BLaER1 treated with 17β-estradiol and CSF1 and Interleukin-3, amounts not matched to agents 10 nM and 100 nM (cell line): ENCODE measurements at regions not wholly inside any gene's neighbourhood (a gene's known extent, or its start where the extent isn't known, plus 50 kb on each side); places are given as distances from the start of the nearest gene placed in this dataset.
A peak's percentile ranks its signal among the peaks of the same experiment; 100 is the strongest.

Source experiments
- H3K27ac ChIP-seq, 11 experiments: shearing (Covaris generic); formaldehyde crosslinking; 2 replicates each; pipeline ENCODE4 v1.8.1; 2022
- H3K27me3 ChIP-seq, 11 experiments: shearing (Covaris generic); formaldehyde crosslinking; 2 replicates each; pipeline ENCODE4 v1.8.1; 2022
- H3K36me3 ChIP-seq, 11 experiments: shearing (Covaris generic); formaldehyde crosslinking; 2 replicates each; pipeline ENCODE4 v1.8.1; 2022
- H3K4me1 ChIP-seq, 10 experiments: shearing (Covaris generic); formaldehyde crosslinking; 2 replicates each; pipeline ENCODE4 v1.8.1; 2022
- H3K4me2 ChIP-seq, 11 experiments: shearing (Covaris generic); formaldehyde crosslinking; 2 replicates each; pipeline ENCODE4 v1.8.1; 2022
- H3K4me3 ChIP-seq, 10 experiments: shearing (Covaris generic); formaldehyde crosslinking; 2 replicates each; pipeline ENCODE4 v1.8.1; 2022
- H3K9ac ChIP-seq, 11 experiments: shearing (Covaris generic); formaldehyde crosslinking; 2 replicates each; pipeline ENCODE4 v1.8.1; 2022
- H3K9me3 ChIP-seq, 11 experiments: shearing (Covaris generic); formaldehyde crosslinking; replicated peaks in 1 of 11; 2 replicates each; pipeline ENCODE4 v1.8.1; 2022
- H4K20me1 ChIP-seq, 11 experiments: shearing (Covaris generic); formaldehyde crosslinking; 2 replicates each; pipeline ENCODE4 v1.8.1; 2022
- Cebpa-rat ChIP-seq, 11 experiments: shearing (Covaris generic); IDR thresholded peaks; 2 replicates each; pipeline ENCODE4 v1.8.1; 2022

DNA sequence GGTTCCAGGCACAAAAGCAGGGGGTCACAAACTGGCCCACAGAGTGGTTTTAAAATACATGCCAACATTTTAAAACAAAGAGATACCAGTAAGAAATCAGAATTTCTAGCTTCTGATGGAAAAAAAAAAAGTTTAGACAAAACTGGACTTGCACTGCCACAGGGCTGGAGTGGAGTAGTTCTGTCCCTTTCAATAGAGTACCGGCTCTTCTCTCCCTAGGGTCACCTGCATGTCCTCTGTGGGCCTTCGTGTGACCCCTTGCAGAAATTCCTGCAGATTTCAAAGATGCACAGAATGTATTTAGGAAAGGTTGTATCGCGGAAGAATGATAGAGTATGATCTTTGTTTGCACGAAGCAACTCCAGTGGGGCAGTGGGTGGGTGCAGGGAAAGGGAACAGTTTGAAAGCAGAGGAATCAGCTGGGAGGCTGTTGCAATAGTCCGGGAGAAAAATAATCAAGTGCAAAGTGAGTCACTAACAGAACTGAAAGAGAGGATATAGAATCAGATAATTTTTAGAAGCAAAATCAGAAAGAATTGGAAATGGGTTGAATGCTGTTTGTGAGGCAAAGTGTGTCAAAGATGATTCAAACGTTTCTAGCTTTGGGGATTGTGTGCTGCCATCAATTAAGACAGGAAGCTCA, 97.3 kb upstream of the STXBP5 start:
- Histone ChIP-seq H3K27me3 (no peaks in the 10 kb centered on the region), H4K20me1 (no peaks in the 10 kb centered on the region), H3K9ac (no peak overlapping the region), H3K9me3 (no peaks in the 10 kb centered on the region), H3K4me3 (no peak overlapping the region), H3K4me2 (peak overlapping the region in 2 of 11 experiments; percentile 34 to 54; a peak in 4 of 22 replicates), H3K36me3 (no peaks in the 10 kb centered on the region), H3K27ac (no peak overlapping the region), H3K4me1 (peaks cover 8 to 32% (median 20%) of the 10 kb centered on the region in 10 experiments; a peak in 17 of 20 replicates)
- TF ChIP-seq Cebpa-rat (IDR thresholded peaks at IDR 0.05): no peak

DNA sequence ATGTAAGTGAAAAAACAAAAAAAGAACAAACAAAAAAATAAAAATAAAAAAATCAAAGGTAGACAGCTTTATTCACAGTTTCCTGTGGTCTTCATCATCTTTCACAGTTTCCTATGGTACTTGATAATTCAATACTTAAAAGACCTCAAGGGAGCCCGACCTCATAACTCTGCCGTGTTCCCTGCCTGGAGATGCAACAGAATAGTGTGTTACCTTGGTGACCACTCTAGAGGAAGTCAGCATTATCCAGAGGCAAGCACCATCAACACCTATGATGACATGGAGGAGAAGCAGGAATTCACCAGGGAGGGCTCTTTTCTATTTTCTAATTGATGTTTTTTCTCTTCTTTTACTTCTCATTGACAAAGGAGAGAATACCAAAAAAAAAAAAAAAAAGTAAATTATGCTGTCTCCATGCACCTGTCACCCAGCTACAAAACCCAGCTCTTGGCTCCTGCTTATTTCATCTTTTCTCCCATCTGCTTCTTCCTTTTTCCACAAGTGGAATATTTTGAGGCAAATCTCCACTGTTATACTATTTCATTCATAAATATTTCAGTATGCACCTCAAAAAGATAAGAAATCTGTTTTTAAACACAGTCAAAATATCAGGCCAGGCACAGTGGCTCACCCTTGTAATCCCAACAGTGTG, 95.8 kb upstream of the STXBP5 start:
- Histone ChIP-seq H3K4me2 (no peak overlapping the region), H3K36me3 (no peaks in the 10 kb centered on the region), H3K4me3 (no peak overlapping the region)

DNA sequence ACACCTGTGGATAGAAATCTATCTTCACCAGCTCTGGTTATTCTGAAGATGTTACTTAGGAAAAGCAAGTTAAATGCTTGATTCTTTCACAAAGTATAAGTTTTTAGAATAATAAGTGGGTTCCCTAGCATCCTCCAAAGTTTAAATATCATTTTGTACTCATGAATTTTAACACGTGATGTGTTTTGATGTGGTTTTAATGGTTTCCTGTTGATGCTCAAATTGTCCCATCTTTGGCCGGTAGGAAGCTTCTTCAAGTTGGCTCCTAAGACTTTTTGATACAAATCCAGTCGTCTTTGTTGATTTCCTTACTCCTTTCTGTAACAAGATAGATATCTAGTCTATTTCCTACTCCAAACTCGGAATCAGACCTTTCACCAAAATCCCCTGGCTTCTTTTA, 94.5 kb upstream of the STXBP5 start:
- Histone ChIP-seq H3K4me3 (no peak overlapping the region), H3K9ac (no peak overlapping the region), H3K27me3 (no peaks in the 10 kb centered on the region), H4K20me1 (no peaks in the 10 kb centered on the region), H3K4me1 (peaks cover 0 to 16% (median 9%) of the 10 kb centered on the region in 10 experiments; a peak in 14 of 20 replicates), H3K4me2 (peak overlapping the region in 7 of 11 experiments; percentile 10 to 46 (median 28); a peak in 11 of 22 replicates), H3K9me3 (no peaks in the 10 kb centered on the region), H3K27ac (no peak overlapping the region), H3K36me3 (no peaks in the 10 kb centered on the region)
- no peak for TF ChIP-seq Cebpa-rat (IDR thresholded peaks at IDR 0.05)

More for the DNA sequence above, 95.8 kb upstream of the STXBP5 start:
- Histone ChIP-seq H3K9me3 (no peaks in the 10 kb centered on the region), H4K20me1 (no peaks in the 10 kb centered on the region), H3K27ac (no peak overlapping the region), H3K27me3 (no peaks in the 10 kb centered on the region), H3K4me1 (peaks cover 5 to 29% (median 16%) of the 10 kb centered on the region in 10 experiments; a peak in 17 of 20 replicates), H3K9ac (no peak overlapping the region)
- TF ChIP-seq Cebpa-rat (IDR thresholded peaks at IDR 0.05): no peak

DNA sequence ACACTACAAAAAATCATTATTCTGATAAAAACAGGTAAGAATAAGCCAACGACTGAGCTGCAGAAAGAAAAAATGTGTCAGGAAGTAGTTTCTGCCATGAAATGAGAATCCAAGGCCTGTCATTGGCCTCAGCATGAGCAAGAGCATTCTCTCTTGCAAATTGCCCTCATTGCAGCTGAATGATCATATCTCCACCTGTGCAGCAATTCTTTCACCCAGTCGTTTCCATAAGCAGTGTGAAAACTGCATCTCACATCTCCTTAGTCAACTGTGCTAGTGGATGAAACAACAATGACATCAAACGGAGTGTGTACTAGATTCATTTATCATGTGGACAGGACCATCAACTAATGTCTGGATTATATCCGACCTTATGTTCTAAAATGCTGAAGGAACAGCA, 88.2 kb upstream of the STXBP5 start:
- Histone ChIP-seq H3K4me3 (no peak overlapping the region), H3K9me3 (no peaks in the 10 kb centered on the region), H3K27ac (no peak overlapping the region), H3K4me2 (no peak overlapping the region), H4K20me1 (no peaks in the 10 kb centered on the region), H3K4me1 (no peaks in the 10 kb centered on the region), H3K27me3 (no peaks in the 10 kb centered on the region), H3K9ac (no peak overlapping the region), H3K36me3 (no peaks in the 10 kb centered on the region)
- no peak for TF ChIP-seq Cebpa-rat (IDR thresholded peaks at IDR 0.05)

DNA sequence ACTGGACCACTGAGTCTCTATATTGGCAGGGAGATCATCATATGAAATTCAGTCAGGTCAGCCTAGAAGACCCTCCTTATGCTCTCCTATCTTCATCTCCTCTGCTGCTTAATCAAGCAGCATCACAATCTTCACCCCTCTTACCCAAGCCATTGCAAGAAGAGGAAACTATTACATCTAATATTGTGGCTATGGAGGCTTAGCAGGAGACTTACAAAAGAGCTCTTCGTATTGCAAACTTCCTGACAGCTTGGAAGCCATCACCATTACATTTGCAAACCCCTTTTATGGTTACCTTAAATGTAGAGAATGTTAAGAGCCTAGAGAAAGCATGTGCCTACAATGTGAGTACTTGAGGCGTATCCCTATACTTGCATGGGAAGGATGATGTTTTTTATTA, 87.2 kb upstream of the STXBP5 start:
- H3K4me3 ChIP-seq: no peak overlapping the region
- H3K9me3 ChIP-seq: no peaks in the 10 kb centered on the region
- H4K20me1 ChIP-seq: no peaks in the 10 kb centered on the region
- no peak overlapping the region for H3K27ac ChIP-seq
- H3K36me3 ChIP-seq: no peaks in the 10 kb centered on the region
- H3K4me2 ChIP-seq: no peak overlapping the region
- no peaks in the 10 kb centered on the region for H3K27me3 ChIP-seq
- TF ChIP-seq Cebpa-rat (IDR thresholded peaks at IDR 0.05): no peak
- no peaks in the 10 kb centered on the region for H3K4me1 ChIP-seq
- no peak overlapping the region for H3K9ac ChIP-seq

DNA sequence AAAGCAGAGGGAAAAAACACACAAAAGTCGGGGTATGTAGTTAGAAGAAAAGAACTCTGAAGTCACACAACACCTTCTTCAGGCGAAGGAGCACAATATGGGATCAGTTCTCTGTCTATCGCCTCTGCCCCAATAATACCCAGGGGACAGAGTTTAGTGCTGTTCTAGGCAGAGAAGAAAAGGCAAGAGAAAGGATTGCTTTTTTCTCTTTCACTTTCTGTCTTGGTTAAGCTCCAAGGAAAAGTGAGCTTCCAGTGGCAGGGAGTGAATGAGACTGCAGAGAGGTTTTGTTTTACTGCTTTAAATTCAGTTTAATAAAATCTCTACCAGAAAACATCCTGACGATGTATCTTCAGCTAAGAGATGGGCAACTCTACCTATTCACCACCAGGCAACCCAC, 86.6 kb upstream of the STXBP5 start:
- Histone ChIP-seq H3K9me3 (no peaks in the 10 kb centered on the region), H3K36me3 (no peaks in the 10 kb centered on the region), H4K20me1 (no peaks in the 10 kb centered on the region), H3K27ac (no peak overlapping the region), H3K4me1 (no peaks in the 10 kb centered on the region), H3K4me3 (no peak overlapping the region), H3K4me2 (no peak overlapping the region), H3K9ac (no peak overlapping the region), H3K27me3 (no peaks in the 10 kb centered on the region)
- no peak for TF ChIP-seq Cebpa-rat (IDR thresholded peaks at IDR 0.05)

DNA sequence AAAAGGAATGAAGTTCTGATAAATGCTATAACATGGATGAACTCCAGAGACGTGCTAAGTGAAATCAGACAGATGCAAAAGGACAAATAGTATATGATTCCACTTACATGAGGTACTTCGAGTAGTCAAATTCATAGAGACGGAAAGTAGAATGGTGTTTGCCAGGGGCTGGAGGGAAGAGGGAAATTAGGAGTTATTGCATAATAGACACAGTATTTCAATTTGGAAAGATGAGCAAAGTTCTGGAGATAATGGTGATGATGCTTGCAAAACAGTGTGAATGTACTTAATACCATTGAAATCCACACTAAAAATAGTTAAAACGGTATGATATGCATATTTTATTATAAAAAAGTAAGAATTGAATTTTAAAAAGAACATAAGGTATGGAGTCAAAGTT, 84.9 kb upstream of the STXBP5 start:
- Histone ChIP-seq H3K27ac (no peak overlapping the region), H3K4me2 (no peak overlapping the region), H3K4me3 (no peak overlapping the region), H3K9ac (no peak overlapping the region), H3K27me3 (no peaks in the 10 kb centered on the region), H3K9me3 (no peaks in the 10 kb centered on the region), H3K36me3 (no peaks in the 10 kb centered on the region), H3K4me1 (no peaks in the 10 kb centered on the region), H4K20me1 (no peaks in the 10 kb centered on the region)
- TF ChIP-seq Cebpa-rat (IDR thresholded peaks at IDR 0.05): no peak; a peak in 1 of 22 replicates

DNA sequence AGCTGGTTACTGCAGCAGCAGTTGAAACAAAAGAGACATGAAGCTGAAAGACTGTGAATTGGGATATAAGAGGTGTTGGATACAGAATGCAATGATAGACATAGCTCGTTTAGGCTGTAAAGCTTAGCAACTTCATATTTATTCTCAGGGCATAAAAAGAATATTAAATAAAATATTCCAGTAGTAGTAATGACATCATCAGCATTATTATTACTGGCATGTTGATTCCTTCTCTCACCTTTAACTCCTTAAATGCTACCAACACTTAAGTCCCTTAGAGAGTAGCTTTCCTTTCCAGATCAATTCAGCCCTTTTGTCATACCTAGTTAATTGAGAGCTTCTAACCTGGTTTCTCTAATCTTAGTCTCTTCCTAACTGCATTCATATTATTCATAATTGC, 81.4 kb upstream of the STXBP5 start:
- TF ChIP-seq Cebpa-rat (IDR thresholded peaks at IDR 0.05): no peak
- no peak overlapping the region for H3K4me3 ChIP-seq
- no peaks in the 10 kb centered on the region for H3K9me3 ChIP-seq
- H3K27ac ChIP-seq: no peak overlapping the region
- no peak overlapping the region for H3K4me2 ChIP-seq
- no peaks in the 10 kb centered on the region for H3K36me3 ChIP-seq
- H3K27me3 ChIP-seq: no peaks in the 10 kb centered on the region
- no peak overlapping the region for H3K9ac ChIP-seq
- H4K20me1 ChIP-seq: no peaks in the 10 kb centered on the region
- no peaks in the 10 kb centered on the region for H3K4me1 ChIP-seq

DNA sequence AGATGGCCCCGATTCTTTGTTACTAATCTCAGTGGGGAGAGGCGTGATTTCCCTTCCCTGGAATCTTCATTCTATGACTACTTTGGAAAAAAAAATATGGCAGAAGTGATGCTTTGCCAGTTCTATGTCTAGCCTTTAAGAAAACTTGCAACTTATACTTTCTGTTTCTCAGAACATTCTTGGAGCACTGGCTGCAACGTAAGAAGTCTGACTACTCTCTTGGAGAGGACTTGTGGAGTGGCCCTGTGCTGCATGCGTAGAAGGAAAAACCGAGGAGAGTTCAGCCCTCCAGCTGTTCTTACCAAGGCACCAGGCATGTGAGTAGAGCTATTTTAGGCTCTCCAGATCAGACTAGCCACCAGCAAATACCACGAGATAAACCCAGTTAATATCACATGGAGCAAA, 77.6 kb upstream of the STXBP5 start:
- no peaks in the 10 kb centered on the region for H3K4me1 ChIP-seq
- H3K27me3 ChIP-seq: no peaks in the 10 kb centered on the region
- no peak overlapping the region for H3K4me3 ChIP-seq
- no peak overlapping the region for H3K9ac ChIP-seq
- no peaks in the 10 kb centered on the region for H4K20me1 ChIP-seq
- H3K27ac ChIP-seq: no peak overlapping the region
- no peaks in the 10 kb centered on the region for H3K9me3 ChIP-seq
- no peak overlapping the region for H3K4me2 ChIP-seq
- no peak for TF ChIP-seq Cebpa-rat (IDR thresholded peaks at IDR 0.05)
- no peaks in the 10 kb centered on the region for H3K36me3 ChIP-seq

DNA sequence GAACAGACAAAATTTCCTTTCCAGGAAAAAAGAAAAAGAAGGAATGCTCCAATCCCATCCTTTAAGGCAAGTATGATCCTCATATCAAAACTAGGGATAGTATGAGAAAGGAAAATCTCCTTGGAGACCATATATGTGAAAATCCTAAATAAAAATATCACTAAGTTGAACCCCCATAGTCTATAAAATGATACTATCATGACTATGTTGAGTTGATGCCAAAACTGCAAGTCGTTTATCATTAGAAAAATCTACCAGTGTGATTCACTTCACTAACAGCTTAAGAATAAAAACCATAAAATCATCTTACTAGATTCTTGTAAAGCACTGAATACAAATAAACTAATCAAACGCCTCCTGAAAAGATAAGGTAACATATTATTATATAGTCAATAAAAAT, 76.6 kb upstream of the STXBP5 start:
- no peak overlapping the region for H3K4me3 ChIP-seq
- no peak overlapping the region for H3K9ac ChIP-seq
- H3K4me2 ChIP-seq: no peak overlapping the region
- H4K20me1 ChIP-seq: no peaks in the 10 kb centered on the region
- no peaks in the 10 kb centered on the region for H3K4me1 ChIP-seq
- H3K9me3 ChIP-seq: no peaks in the 10 kb centered on the region
- H3K36me3 ChIP-seq: no peaks in the 10 kb centered on the region
- H3K27ac ChIP-seq: no peak overlapping the region
- no peaks in the 10 kb centered on the region for H3K27me3 ChIP-seq
- TF ChIP-seq Cebpa-rat (IDR thresholded peaks at IDR 0.05): no peak
